ENCODE measurements at regions not wholly inside any gene's neighbourhood (a gene's known extent, or its start where the extent isn't known, plus 50 kb on each side); places are given as distances from the start of the nearest gene placed in this dataset.

DNA sequence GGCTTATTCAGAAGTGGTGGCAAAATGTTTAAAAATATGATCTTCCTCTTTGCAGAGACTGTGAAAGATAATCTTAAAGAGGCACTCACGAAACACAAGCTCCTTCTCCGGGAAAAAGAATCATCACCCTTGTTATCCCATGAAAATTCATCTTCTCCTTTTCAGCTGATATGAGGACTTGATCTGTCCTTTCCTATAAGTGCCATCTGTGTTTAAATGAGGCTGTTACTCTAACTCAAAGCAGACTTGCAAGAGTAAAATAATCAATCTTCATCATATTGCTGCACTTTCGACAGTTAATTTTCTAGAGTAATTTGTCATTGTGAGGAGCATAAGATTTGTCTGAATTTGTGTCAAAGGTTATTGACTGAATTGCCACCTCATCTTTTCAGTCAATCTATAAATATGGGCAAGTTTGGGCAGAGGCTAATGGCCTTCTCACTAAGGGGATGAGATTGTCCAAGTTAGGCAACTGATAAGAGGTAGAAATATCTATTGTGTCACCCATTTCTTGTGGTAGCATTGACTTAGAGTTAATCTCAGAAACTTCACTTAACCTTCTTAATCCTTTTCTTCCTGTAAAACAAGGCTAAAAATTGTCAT lies 452.9 kb downstream of the GRXCR1 start:
- TF ChIP-seq POLR2A (IDR thresholded peaks at IDR 0.05), result no peak
- TF ChIP-seq, protein P1, sequence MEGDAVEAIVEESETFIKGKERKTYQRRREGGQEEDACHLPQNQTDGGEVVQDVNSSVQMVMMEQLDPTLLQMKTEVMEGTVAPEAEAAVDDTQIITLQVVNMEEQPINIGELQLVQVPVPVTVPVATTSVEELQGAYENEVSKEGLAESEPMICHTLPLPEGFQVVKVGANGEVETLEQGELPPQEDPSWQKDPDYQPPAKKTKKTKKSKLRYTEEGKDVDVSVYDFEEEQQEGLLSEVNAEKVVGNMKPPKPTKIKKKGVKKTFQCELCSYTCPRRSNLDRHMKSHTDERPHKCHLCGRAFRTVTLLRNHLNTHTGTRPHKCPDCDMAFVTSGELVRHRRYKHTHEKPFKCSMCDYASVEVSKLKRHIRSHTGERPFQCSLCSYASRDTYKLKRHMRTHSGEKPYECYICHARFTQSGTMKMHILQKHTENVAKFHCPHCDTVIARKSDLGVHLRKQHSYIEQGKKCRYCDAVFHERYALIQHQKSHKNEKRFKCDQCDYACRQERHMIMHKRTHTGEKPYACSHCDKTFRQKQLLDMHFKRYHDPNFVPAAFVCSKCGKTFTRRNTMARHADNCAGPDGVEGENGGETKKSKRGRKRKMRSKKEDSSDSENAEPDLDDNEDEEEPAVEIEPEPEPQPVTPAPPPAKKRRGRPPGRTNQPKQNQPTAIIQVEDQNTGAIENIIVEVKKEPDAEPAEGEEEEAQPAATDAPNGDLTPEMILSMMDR (IDR thresholded peaks at IDR 0.05), result no peak

Measured in adrenal gland (tissue), 5 donors.